Right lobe of liver (tissue), 6 donors: ENCODE measurements at regions not wholly inside any gene's neighbourhood (a gene's known extent, or its start where the extent isn't known, plus 50 kb on each side); places are given as distances from the start of the nearest gene placed in this dataset.

Experiments
- ATAC-seq, 4 donors: fragments of 200-7000 bp; cut with Tn5 transposase; one replicate each; pipeline ENCODE4 v1.9.1; 2020; ENCODE audit warnings: mild to moderate bottlenecking in 4 of 4, moderate library complexity in 4 of 4
- DNase-seq, 3 donors: peaks; one replicate each; pipeline ENCODE4 v3.0.0-alpha.2; 2020
- H3K27ac ChIP-seq, 3 donors: fragments of 200-600 bp; one replicate each; pipeline ENCODE4 v1.8.0; 2022
- H3K27me3 ChIP-seq, 2 donors: fragments of 200-600 bp; one replicate each; pipeline ENCODE4 v1.8.0; 2022
- H3K36me3 ChIP-seq, 4 donors: fragments of 200-600 bp; sonication (generic) in 1 of 4; one replicate each; pipeline versions ENCODE4 v1.5.1 to v1.8.0; 2017 to 2022; ENCODE audit warnings: control low read depth in 1 of 4
- H3K4me1 ChIP-seq, 4 donors: fragments of 200-600 bp; sonication (generic) in 1 of 4; one replicate each; pipeline versions ENCODE4 v1.5.1 to v1.8.0; 2017 to 2022; ENCODE audit warnings: control low read depth in 1 of 4
- H3K4me3 ChIP-seq, 3 donors: fragments of 200-600 bp; one replicate each; pipeline ENCODE4 v1.8.0; 2022
- H3K9me3 ChIP-seq, 4 donors: fragments of 200-600 bp; sonication (generic) in 1 of 4; one replicate each; pipeline versions ENCODE4 v1.5.1 to v1.8.0; 2017 to 2022; ENCODE audit warnings: control low read depth in 1 of 4
- CTCF ChIP-seq, 4 donors: fragments of 200-600 bp in 3 of 4; fragments of 450-650 bp in 1 of 4; IDR thresholded peaks; one replicate each; pipeline versions ENCODE4 v1.5.1 to v1.8.0; 2016 to 2022; ENCODE audit warnings: antibody characterized with exemption in 4 of 4, mild to moderate bottlenecking in 2 of 4
- POLR2A ChIP-seq: fragments of 450-650 bp; IDR thresholded peaks from one replicate; pipeline ENCODE4 v1.6.1; 2017; ENCODE audit warnings: antibody characterized with exemption, mild to moderate bottlenecking
- whole genome bisulfite sequencing: methylation state at CpG from one replicate; pipeline ENCODE4 v1.1.6; 2018; ENCODE audit warnings: low coverage, low lambda C conversion rate; ENCODE audit not compliant: insufficient coverage; ENCODE audit errors: missing lambda C conversion rate; 5-methylcytosine and 5-hydroxymethylcytosine counted together
- intact Hi-C, 2 donors: fragments of 100-400 bp; cut with DNase I; formaldehyde crosslinking; loops; one replicate each; pipeline versions ENCODE4 v1.11.2 to v1.14.1; 2022
- donor health status: DM: no; HTN: yes; CAD: no.
- donor health status: DM: no; HTN: no; CAD: no.
- donor health status: DM: no; HTN: no; CAD: no.
- donor health status: DM: no; HTN: yes; CAD: no.
- donor health status: DM: no; HTN: yes; CAD: no.

GRCh38 chr3:104886220-104886995 is 480.3 kb upstream of the ALCAM start:
- Histone ChIP-seq H3K4me1 (no peaks in the 10 kb centered on the region), H3K4me3 (no peak overlapping the region), H3K27me3 (no peaks in the 10 kb centered on the region), H3K36me3 (no peaks in the 10 kb centered on the region), H3K27ac (no peak overlapping the region), H3K9me3 (no peaks in the 10 kb centered on the region)
- 73% methylated on average over 4 of the region's 4 CpGs for WGBS
- DNase-seq (no peak), ATAC-seq (peak in 3 of 4 donors; percentile 18 to 54 (median 21))
- intact Hi-C loops, result no loop called here
- TF ChIP-seq CTCF (IDR thresholded peaks at IDR 0.05) (no peak), POLR2A (no peak)

GRCh38 chr3:104887069-104887468 is 479.6 kb upstream of the ALCAM start:
- Histone ChIP-seq H3K36me3 (no peaks in the 10 kb centered on the region), H3K9me3 (no peaks in the 10 kb centered on the region), H3K4me1 (no peaks in the 10 kb centered on the region), H3K27ac (no peak overlapping the region), H3K4me3 (no peak overlapping the region), H3K27me3 (no peaks in the 10 kb centered on the region)
- intact Hi-C loops, result no loop called here
- ATAC-seq, result no peak
- TF ChIP-seq CTCF (IDR thresholded peaks at IDR 0.05), result no peak
- no peak for TF ChIP-seq POLR2A
- DNase-seq, result no peak
- 35% methylated on average over 3 of the region's 3 CpGs for WGBS

GRCh38 chr3:104887619-104888018 is 479.1 kb upstream of the ALCAM start:
- DNase-seq (no peak), ATAC-seq (no peak)
- TF ChIP-seq POLR2A (no peak), CTCF (IDR thresholded peaks at IDR 0.05) (no peak)
- no peak overlapping the region for H3K4me3 ChIP-seq
- 31% methylated on average over 2 of the region's 2 CpGs for WGBS
- H3K36me3 ChIP-seq, result no peaks in the 10 kb centered on the region
- intact Hi-C loops, result no loop called here
- no peaks in the 10 kb centered on the region for H3K27me3 ChIP-seq
- no peak overlapping the region for H3K27ac ChIP-seq
- no peaks in the 10 kb centered on the region for H3K4me1 ChIP-seq
- H3K9me3 ChIP-seq, result no peaks in the 10 kb centered on the region

GRCh38 chr3:104892044-104892443 is 474.7 kb upstream of the ALCAM start:
- TF ChIP-seq CTCF (IDR thresholded peaks at IDR 0.05) (no peak), POLR2A (no peak)
- Histone ChIP-seq H3K27me3 (no peaks in the 10 kb centered on the region), H3K36me3 (no peaks in the 10 kb centered on the region), H3K4me1 (no peaks in the 10 kb centered on the region), H3K27ac (no peak overlapping the region), H3K9me3 (no peaks in the 10 kb centered on the region), H3K4me3 (no peak overlapping the region)
- DNase-seq (no peak), ATAC-seq (no peak)
- intact Hi-C loops, result no loop called here
- 59% methylated on average over 2 of the region's 2 CpGs for WGBS
